GM21786 (cell line): ENCODE measurements at regions not wholly inside any gene's neighbourhood (a gene's known extent, or its start where the extent isn't known, plus 50 kb on each side); places are given as distances from the start of the nearest gene placed in this dataset.
"Not testable (repeated sequence)": the region's sequence is repeated elsewhere in the genome, so short reads cannot be mapped to it uniquely, and the experiment has no call there.

ENCODE experiments used
- ATAC-seq: cut with Tn5 transposase; IDR thresholded peaks from one replicate; pipeline ENCODE4 v1.9.1; 2021; ENCODE audit not compliant: unreplicated experiment

- ATAC-seq = no peak
These were observed 74.2 kb upstream of the RHOBTB1 start for GRCh38 chr10:61018146-61018545.

GRCh38 chr10:61016630-61017029 lies 72.6 kb upstream of the RHOBTB1 start:
- ATAC-seq = no peak

- ATAC-seq = no peak
These were observed 72.0 kb upstream of the RHOBTB1 start for GRCh38 chr10:61016007-61016406.

GRCh38 chr10:61010863-61011262 lies 66.9 kb upstream of the RHOBTB1 start:
- no peak for ATAC-seq

GRCh38 chr10:61003069-61003468 lies 59.1 kb upstream of the RHOBTB1 start:
- ATAC-seq = not testable (repeated sequence)

- no peak for ATAC-seq
These were observed 57.7 kb upstream of the RHOBTB1 start for GRCh38 chr10:61001731-61002122.

GRCh38 chr10:61000769-61001730 lies 57.1 kb upstream of the RHOBTB1 start:
- ATAC-seq = no peak

GRCh38 chr10:60998932-60999331 lies 54.9 kb upstream of the RHOBTB1 start:
- ATAC-seq = no peak

GRCh38 chr10:60994128-60994527 lies 50.1 kb upstream of the RHOBTB1 start:
- ATAC-seq = no peak
